HEK293 (cell line): ENCODE measurements at regions not wholly inside any gene's neighbourhood (a gene's known extent, or its start where the extent isn't known, plus 50 kb on each side); places are given as distances from the start of the nearest gene placed in this dataset.

ENCODE experiments used
- BCL11A ChIP-seq: fragments of 450-650 bp; formaldehyde crosslinking; IDR thresholded peaks from 2 replicates; pipeline ENCODE4 v1.5.1; 2016; ENCODE audit warnings: low read depth, missing biosample characterization, missing genetic modification characterization
- CTCF ChIP-seq: fragments of 450-650 bp; formaldehyde crosslinking; IDR thresholded peaks from 2 replicates; pipeline ENCODE4 v1.5.1; 2016; ENCODE audit warnings: missing biosample characterization, missing genetic modification characterization
- TRIM28 ChIP-seq: IDR thresholded peaks from 2 replicates; pipeline ENCODE4 v1.6.1; 2011; ENCODE audit warnings: low read length, control low read depth, borderline replicate concordance
- ZBTB6 ChIP-seq: fragments of 450-650 bp; formaldehyde crosslinking; IDR thresholded peaks from 2 replicates; pipeline ENCODE4 v1.5.1; 2017; ENCODE audit warnings: missing biosample characterization, missing genetic modification characterization
- ZNF747 ChIP-seq: fragments of 450-650 bp; formaldehyde crosslinking; IDR thresholded peaks from 2 replicates; pipeline ENCODE4 v1.5.1; 2016; ENCODE audit warnings: missing biosample characterization, missing genetic modification characterization

GRCh38 chr6:165109011-165109410, 200.4 kb downstream of the C6orf118 start:
- TF ChIP-seq ZBTB6 (tag by site-specific recombination) (no peak), BCL11A (tag by site-specific recombination) (no peak), CTCF (tag by site-specific recombination) (no peak), TRIM28 (no peak), ZNF747 (tag by site-specific recombination) (no peak)
